ENCODE measurements at regions not wholly inside any gene's neighbourhood (a gene's known extent, or its start where the extent isn't known, plus 50 kb on each side); places are given as distances from the start of the nearest gene placed in this dataset.

- TF ChIP-seq CTCF (IDR thresholded peaks at IDR 0.05), result no peak
- TF ChIP-seq POLR2AphosphoS5 (IDR thresholded peaks at IDR 0.05), result no peak
- no peak for TF ChIP-seq POLR2A (IDR thresholded peaks at IDR 0.05)
- no peak for TF ChIP-seq EP300 (IDR thresholded peaks at IDR 0.05)
These were observed 639.8 kb downstream of the INHBA start for GRCh38 chr7:41063116-41063515.

All from sigmoid colon (tissue), 4 donors.